HCT116 (cell line): ENCODE measurements at regions not wholly inside any gene's neighbourhood (a gene's known extent, or its start where the extent isn't known, plus 50 kb on each side); places are given as distances from the start of the nearest gene placed in this dataset.

Experiments used
- ATAC-seq: fragments of 200-7000 bp; cut with Tn5 transposase; 2 replicates; pipeline ENCODE4 v1.9.1; 2020; ENCODE audit warnings: mild to moderate bottlenecking, moderate library complexity
- BruUV-seq: library from RNA; stranded (reverse); fragments of 400-500 nt; replicated peaks from 2 replicates; lab custom pipeline; 2021; lab: Mats Ljungman, UMichigan
- CTCF ChIA-PET: fragments of 300-600 bp; sonication (Branson Sonifier 250); formaldehyde crosslinking; loops from one replicate; lab custom pipeline; 2021; ENCODE audit warnings: antibody characterized with exemption; lab: Charles Lee
- POLR2A ChIA-PET: fragments of 300-600, 350-600 bp; sonication (Branson Sonifier 250); formaldehyde crosslinking; loops from one replicate; lab custom pipeline; 2021; ENCODE audit warnings: antibody characterized with exemption; lab: Charles Lee
- RAD21 ChIA-PET, 2 experiments: fragments of 300-600 bp; sonication (Branson Sonifier 250); formaldehyde crosslinking; loops; one replicate each; lab custom pipeline; 2023; ENCODE audit warnings: low total read pairs in 2 of 2; ENCODE audit not compliant: uncharacterized antibody in 2 of 2, unreplicated experiment in 2 of 2, low non-redundant PET in 1 of 2; lab: Charles Lee
- DNase-seq: peaks from one replicate; pipeline ENCODE4 v3.0.0-alpha.2; 2010; ENCODE audit warnings: low read depth, low spot score
- H2AFZ ChIP-seq: fragments of 200-600 bp; shearing (Covaris generic), sonication (generic); 2 replicates; pipeline ENCODE4 v1.6.1; 2017; ENCODE audit warnings: low read depth, mixed run types, mixed read lengths, antibody characterized with exemption, low read length; ENCODE audit not compliant: poor library complexity, severe bottlenecking
- H3K27ac ChIP-seq: 2 replicates; pipeline ENCODE4 v1.5.1; 2012; ENCODE audit warnings: low read depth, low read length
- H3K27me3 ChIP-seq: fragments of 200-600 bp; sonication (generic); 2 replicates; pipeline ENCODE4 v1.6.1; 2016; ENCODE audit warnings: mixed run types, low read length, mixed read lengths; ENCODE audit not compliant: insufficient read depth
- H3K36me3 ChIP-seq, 2 experiments: fragments of 200-500 bp in 1 of 2; fragments of 200-600 bp in 1 of 2; sonication (Bioruptor generic) in 1 of 2; sonication (generic) in 1 of 2; 2 replicates each; pipeline versions ENCODE4 v1.5.1 to v1.6.1; 2014 to 2016; ENCODE audit warnings: low read length in 2 of 2, inconsistent platforms in 1 of 2, mixed read lengths in 1 of 2, mixed run types in 1 of 2; ENCODE audit not compliant: insufficient read depth in 2 of 2, control insufficient read depth in 1 of 2
- H3K4me1 ChIP-seq, 2 experiments: fragments of 200-600 bp in 1 of 2; sonication (generic) in 1 of 2; 2 replicates each; pipeline versions ENCODE4 v1.5.1 to v1.6.1; 2012 to 2017; ENCODE audit warnings: low read length in 2 of 2, inconsistent platforms in 1 of 2, mild to moderate bottlenecking in 1 of 2, mixed read lengths in 1 of 2, mixed run types in 1 of 2, moderate library complexity in 1 of 2; ENCODE audit not compliant: insufficient read depth in 2 of 2, control insufficient read depth in 1 of 2
- H3K4me2 ChIP-seq: fragments of 200-600 bp; sonication (generic); 2 replicates; pipeline ENCODE4 v1.6.1; 2017; ENCODE audit warnings: mixed run types, low read length, mixed read lengths
- H3K4me3 ChIP-seq, 2 experiments: fragments of 200-600 bp in 1 of 2; sonication (generic) in 1 of 2; replicated peaks in 1 of 2; 2 replicates each; pipeline ENCODE4 v1.5.1; 2011 to 2016; ENCODE audit warnings: low read length in 2 of 2, control low read depth in 1 of 2, low read depth in 1 of 2, mild to moderate bottlenecking in 1 of 2, mixed read lengths in 1 of 2, mixed run types in 1 of 2
- H3K79me2 ChIP-seq: fragments of 200-600 bp; sonication (generic); 2 replicates; pipeline ENCODE4 v1.6.1; 2017; ENCODE audit warnings: mild to moderate bottlenecking, mixed run types, low read length, moderate library complexity, mixed read lengths; ENCODE audit not compliant: insufficient read depth
- H3K9ac ChIP-seq: fragments of 200-600 bp; sonication (generic); 2 replicates; pipeline ENCODE4 v1.6.1; 2016; ENCODE audit warnings: low read length, mixed read lengths
- H3K9me2 ChIP-seq: fragments of 200-600 bp; sonication (generic), shearing (Covaris generic); 2 replicates; pipeline ENCODE4 v1.6.1; 2017; ENCODE audit warnings: mixed run types, mild to moderate bottlenecking, moderate library complexity; ENCODE audit not compliant: insufficient read depth
- H3K9me3 ChIP-seq, 2 experiments: fragments of 200-500 bp in 1 of 2; fragments of 200-600 bp in 1 of 2; sonication (Bioruptor generic) in 1 of 2; sonication (generic) in 1 of 2; 2 replicates each; pipeline ENCODE4 v1.6.1; 2014 to 2017; ENCODE audit warnings: low read length in 2 of 2, mixed read lengths in 2 of 2, inconsistent platforms in 1 of 2, low read depth in 1 of 2, mild to moderate bottlenecking in 1 of 2, mixed run types in 1 of 2, moderate library complexity in 1 of 2; ENCODE audit not compliant: control insufficient read depth in 1 of 2, insufficient read depth in 1 of 2
- H4K20me1 ChIP-seq: fragments of 200-600 bp; sonication (generic), shearing (Covaris generic); 2 replicates; pipeline ENCODE4 v1.6.1; 2017; ENCODE audit warnings: mixed run types, mild to moderate bottlenecking, moderate library complexity; ENCODE audit not compliant: insufficient read depth
- CBX3 ChIP-seq: IDR thresholded peaks from 2 replicates; pipeline ENCODE4 v1.6.1; 2012; ENCODE audit warnings: low read depth
- CEBPB ChIP-seq: IDR thresholded peaks from 2 replicates; pipeline ENCODE4 v1.6.1; 2012; ENCODE audit warnings: low read depth
- EGR1 ChIP-seq: IDR thresholded peaks from 2 replicates; pipeline ENCODE4 v1.6.1; 2012; ENCODE audit warnings: low read depth
- ELF1 ChIP-seq: IDR thresholded peaks from 2 replicates; pipeline ENCODE4 v1.6.1; 2012; ENCODE audit warnings: low read depth, borderline replicate concordance
- EZH2 ChIP-seq: fragments of 200-600 bp; sonication (generic); IDR thresholded peaks from 2 replicates; pipeline ENCODE4 v1.6.1; 2017; ENCODE audit warnings: antibody characterized with exemption, mixed run types
- FOSL1 ChIP-seq: IDR thresholded peaks from 2 replicates; pipeline ENCODE4 v1.6.1; 2012; ENCODE audit warnings: low read depth
- JUND ChIP-seq: IDR thresholded peaks from 2 replicates; pipeline ENCODE4 v1.6.1; 2012
- POLR2A ChIP-seq: IDR thresholded peaks from 2 replicates; pipeline ENCODE4 v1.7.0; 2011; ENCODE audit warnings: borderline replicate concordance; ENCODE audit not compliant: insufficient read depth, insufficient read length; ENCODE audit errors: extremely low read depth
- POLR2AphosphoS5 ChIP-seq: IDR thresholded peaks from 2 replicates; pipeline ENCODE4 v1.6.1; 2011; ENCODE audit warnings: mild to moderate bottlenecking, low read depth, low read length, moderate library complexity
- RAD21 ChIP-seq: IDR thresholded peaks from 2 replicates; pipeline ENCODE4 v1.6.1; 2012; ENCODE audit warnings: low read depth, mild to moderate bottlenecking
- SIN3A ChIP-seq: IDR thresholded peaks from 2 replicates; pipeline ENCODE4 v1.6.1; 2012; ENCODE audit warnings: low read depth
- SP1 ChIP-seq: IDR thresholded peaks from 2 replicates; pipeline ENCODE4 v1.6.1; 2012; ENCODE audit warnings: low read depth
- SRF ChIP-seq: IDR thresholded peaks from 2 replicates; pipeline ENCODE4 v1.6.1; 2012; ENCODE audit warnings: low read depth
- YY1 ChIP-seq: IDR thresholded peaks from 2 replicates; pipeline ENCODE4 v1.6.1; 2011; ENCODE audit warnings: low read length, low read depth, moderate library complexity, mild to moderate bottlenecking; ENCODE audit not compliant: insufficient replicate concordance; ENCODE audit errors: extremely low read depth
- ZFX ChIP-seq: fragments of 450-650 bp; IDR thresholded peaks from 2 replicates; pipeline ENCODE4 v1.6.1; 2017
- ZNF274 ChIP-seq: fragments of 200-500 bp; sonication (Bioruptor generic); IDR thresholded peaks from 2 replicates; pipeline ENCODE4 v1.6.1; 2014; ENCODE audit warnings: mild to moderate bottlenecking, low read depth, low read length, inconsistent platforms
- intact Hi-C: fragments of 100-400 bp; cut with micrococcal nuclease; formaldehyde crosslinking; loops from 2 replicates; pipeline ENCODE4 v1.10.0; 2022
- TF ChIP-seq, protein P1 (sequence below): IDR thresholded peaks from 2 replicates; pipeline ENCODE4 v1.6.1; 2012
- TF ChIP-seq, protein P2 (sequence below): IDR thresholded peaks from 2 replicates; pipeline ENCODE4 v1.6.1; 2012; ENCODE audit warnings: low read depth
- TF ChIP-seq, protein P3 (sequence below): IDR thresholded peaks from 2 replicates; pipeline ENCODE4 v1.6.1; 2011; ENCODE audit warnings: mild to moderate bottlenecking, low read length, moderate library complexity; ENCODE audit not compliant: insufficient replicate concordance; ENCODE audit errors: extremely low read depth
- TF ChIP-seq, protein P4 (sequence below), 3 experiments: fragments of 200-600 bp in 1 of 3; sonication (generic) in 1 of 3; IDR thresholded peaks in 2 of 3; conservative IDR thresholded peaks in 1 of 3; 2 replicates each; pipeline ENCODE4 v1.5.1; 2012 to 2017; ENCODE audit warnings: low read depth in 2 of 3, low read length in 2 of 3, antibody characterized with exemption in 1 of 3, borderline replicate concordance in 1 of 3, control low read depth in 1 of 3, mild to moderate bottlenecking in 1 of 3, mixed read lengths in 1 of 3, mixed run types in 1 of 3, moderate library complexity in 1 of 3; ENCODE audit not compliant: insufficient read depth in 1 of 3

DNA sequence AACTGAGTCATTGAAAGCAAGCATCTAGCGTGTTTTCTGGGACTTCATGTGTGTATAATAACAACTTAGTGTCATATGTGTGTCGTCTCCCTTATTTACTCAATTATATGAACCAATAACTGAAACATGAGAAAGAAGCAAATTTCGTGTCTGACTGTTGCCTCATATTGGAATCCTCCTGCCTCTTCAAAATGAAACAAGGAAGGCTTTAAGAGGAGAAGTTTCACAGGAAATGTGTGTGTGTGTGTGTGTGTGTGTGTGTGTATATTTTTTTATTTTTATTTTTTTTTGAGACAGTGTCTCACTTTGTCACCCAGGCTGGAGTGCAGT is 145.8 kb upstream of the SFRP2 start:
- ChIA-PET POLR2A (no interaction called here), CTCF (no interaction called here), RAD21 (no interaction called here)
- TF ChIP-seq SRF (no peak), ZFX (no peak), EGR1 (no peak), POLR2AphosphoS5 (no peak), RAD21 (no peak), ZNF274 (no peak), EZH2 (no peak), FOSL1 (no peak), CEBPB (no peak), SP1 (no peak), POLR2A (no peak), ELF1 (no peak), YY1 (no peak), JUND (no peak), SIN3A (no peak), CBX3 (no peak)
- TF ChIP-seq, protein P1, sequence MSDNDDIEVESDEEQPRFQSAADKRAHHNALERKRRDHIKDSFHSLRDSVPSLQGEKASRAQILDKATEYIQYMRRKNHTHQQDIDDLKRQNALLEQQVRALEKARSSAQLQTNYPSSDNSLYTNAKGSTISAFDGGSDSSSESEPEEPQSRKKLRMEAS = no peak
- TF ChIP-seq, protein P2, sequence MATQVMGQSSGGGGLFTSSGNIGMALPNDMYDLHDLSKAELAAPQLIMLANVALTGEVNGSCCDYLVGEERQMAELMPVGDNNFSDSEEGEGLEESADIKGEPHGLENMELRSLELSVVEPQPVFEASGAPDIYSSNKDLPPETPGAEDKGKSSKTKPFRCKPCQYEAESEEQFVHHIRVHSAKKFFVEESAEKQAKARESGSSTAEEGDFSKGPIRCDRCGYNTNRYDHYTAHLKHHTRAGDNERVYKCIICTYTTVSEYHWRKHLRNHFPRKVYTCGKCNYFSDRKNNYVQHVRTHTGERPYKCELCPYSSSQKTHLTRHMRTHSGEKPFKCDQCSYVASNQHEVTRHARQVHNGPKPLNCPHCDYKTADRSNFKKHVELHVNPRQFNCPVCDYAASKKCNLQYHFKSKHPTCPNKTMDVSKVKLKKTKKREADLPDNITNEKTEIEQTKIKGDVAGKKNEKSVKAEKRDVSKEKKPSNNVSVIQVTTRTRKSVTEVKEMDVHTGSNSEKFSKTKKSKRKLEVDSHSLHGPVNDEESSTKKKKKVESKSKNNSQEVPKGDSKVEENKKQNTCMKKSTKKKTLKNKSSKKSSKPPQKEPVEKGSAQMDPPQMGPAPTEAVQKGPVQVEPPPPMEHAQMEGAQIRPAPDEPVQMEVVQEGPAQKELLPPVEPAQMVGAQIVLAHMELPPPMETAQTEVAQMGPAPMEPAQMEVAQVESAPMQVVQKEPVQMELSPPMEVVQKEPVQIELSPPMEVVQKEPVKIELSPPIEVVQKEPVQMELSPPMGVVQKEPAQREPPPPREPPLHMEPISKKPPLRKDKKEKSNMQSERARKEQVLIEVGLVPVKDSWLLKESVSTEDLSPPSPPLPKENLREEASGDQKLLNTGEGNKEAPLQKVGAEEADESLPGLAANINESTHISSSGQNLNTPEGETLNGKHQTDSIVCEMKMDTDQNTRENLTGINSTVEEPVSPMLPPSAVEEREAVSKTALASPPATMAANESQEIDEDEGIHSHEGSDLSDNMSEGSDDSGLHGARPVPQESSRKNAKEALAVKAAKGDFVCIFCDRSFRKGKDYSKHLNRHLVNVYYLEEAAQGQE = no peak
- TF ChIP-seq, protein P3, sequence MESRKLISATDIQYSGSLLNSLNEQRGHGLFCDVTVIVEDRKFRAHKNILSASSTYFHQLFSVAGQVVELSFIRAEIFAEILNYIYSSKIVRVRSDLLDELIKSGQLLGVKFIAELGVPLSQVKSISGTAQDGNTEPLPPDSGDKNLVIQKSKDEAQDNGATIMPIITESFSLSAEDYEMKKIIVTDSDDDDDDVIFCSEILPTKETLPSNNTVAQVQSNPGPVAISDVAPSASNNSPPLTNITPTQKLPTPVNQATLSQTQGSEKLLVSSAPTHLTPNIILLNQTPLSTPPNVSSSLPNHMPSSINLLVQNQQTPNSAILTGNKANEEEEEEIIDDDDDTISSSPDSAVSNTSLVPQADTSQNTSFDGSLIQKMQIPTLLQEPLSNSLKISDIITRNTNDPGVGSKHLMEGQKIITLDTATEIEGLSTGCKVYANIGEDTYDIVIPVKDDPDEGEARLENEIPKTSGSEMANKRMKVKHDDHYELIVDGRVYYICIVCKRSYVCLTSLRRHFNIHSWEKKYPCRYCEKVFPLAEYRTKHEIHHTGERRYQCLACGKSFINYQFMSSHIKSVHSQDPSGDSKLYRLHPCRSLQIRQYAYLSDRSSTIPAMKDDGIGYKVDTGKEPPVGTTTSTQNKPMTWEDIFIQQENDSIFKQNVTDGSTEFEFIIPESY = no peak
- TF ChIP-seq, protein P4, sequence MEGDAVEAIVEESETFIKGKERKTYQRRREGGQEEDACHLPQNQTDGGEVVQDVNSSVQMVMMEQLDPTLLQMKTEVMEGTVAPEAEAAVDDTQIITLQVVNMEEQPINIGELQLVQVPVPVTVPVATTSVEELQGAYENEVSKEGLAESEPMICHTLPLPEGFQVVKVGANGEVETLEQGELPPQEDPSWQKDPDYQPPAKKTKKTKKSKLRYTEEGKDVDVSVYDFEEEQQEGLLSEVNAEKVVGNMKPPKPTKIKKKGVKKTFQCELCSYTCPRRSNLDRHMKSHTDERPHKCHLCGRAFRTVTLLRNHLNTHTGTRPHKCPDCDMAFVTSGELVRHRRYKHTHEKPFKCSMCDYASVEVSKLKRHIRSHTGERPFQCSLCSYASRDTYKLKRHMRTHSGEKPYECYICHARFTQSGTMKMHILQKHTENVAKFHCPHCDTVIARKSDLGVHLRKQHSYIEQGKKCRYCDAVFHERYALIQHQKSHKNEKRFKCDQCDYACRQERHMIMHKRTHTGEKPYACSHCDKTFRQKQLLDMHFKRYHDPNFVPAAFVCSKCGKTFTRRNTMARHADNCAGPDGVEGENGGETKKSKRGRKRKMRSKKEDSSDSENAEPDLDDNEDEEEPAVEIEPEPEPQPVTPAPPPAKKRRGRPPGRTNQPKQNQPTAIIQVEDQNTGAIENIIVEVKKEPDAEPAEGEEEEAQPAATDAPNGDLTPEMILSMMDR (IDR thresholded peaks at IDR 0.05 in 2 of 3, conservative IDR thresholded peaks at IDR 0.05 in 1 of 3; ENCODE audit: borderline replicate concordance in 1 of 3, insufficient read depth in 1 of 3, low read depth in 2 of 3, low read length in 2 of 3) = no peak
- Histone ChIP-seq H3K27ac (no peak overlapping the region), H3K79me2 (no peaks in the 10 kb centered on the region), H3K4me3 (no peak overlapping the region), H4K20me1 (no peaks in the 10 kb centered on the region), H3K9me3 (no peaks in the 10 kb centered on the region), H3K27me3 (peaks cover 6% of the 10 kb centered on the region; the same call in 1 of the 2 replicates), H3K4me1 (no peaks in the 10 kb centered on the region), H3K9me2 (no peaks in the 10 kb centered on the region), H3K4me2 (no peak overlapping the region), H2AFZ (no peak overlapping the region), H3K9ac (no peak overlapping the region), H3K36me3 (no peaks in the 10 kb centered on the region)
- intact Hi-C loops = no loop called here
- BruUV-seq = no TSS peak
- DNase-seq (no peak), ATAC-seq (no peak)
